Astrocyte (in vitro differentiated cells and primary cell): ENCODE measurements at regions not wholly inside any gene's neighbourhood (a gene's known extent, or its start where the extent isn't known, plus 50 kb on each side); places are given as distances from the start of the nearest gene placed in this dataset.

Experiments
- CTCF ChIP-seq: IDR thresholded peaks from 2 replicates; pipeline ENCODE4 v1.5.1; 2011; ENCODE audit warnings: low read depth, mild to moderate bottlenecking, inconsistent platforms, low read length, moderate library complexity; ENCODE audit not compliant: insufficient read depth
- EZH2 ChIP-seq: IDR thresholded peaks from 2 replicates; pipeline ENCODE4 v1.6.1; 2012; ENCODE audit warnings: mild to moderate bottlenecking, low read length, inconsistent platforms; ENCODE audit not compliant: insufficient read depth

- no peak for TF ChIP-seq CTCF
- no peak for TF ChIP-seq EZH2
Observed at GRCh38 chr12:68529466-68529865, 81.2 kb upstream of the RAP1B start.
